ENCODE measurements at regions not wholly inside any gene's neighbourhood (a gene's known extent, or its start where the extent isn't known, plus 50 kb on each side); places are given as distances from the start of the nearest gene placed in this dataset.
A peak's percentile ranks its signal among the peaks of the same experiment; 100 is the strongest.

DNA sequence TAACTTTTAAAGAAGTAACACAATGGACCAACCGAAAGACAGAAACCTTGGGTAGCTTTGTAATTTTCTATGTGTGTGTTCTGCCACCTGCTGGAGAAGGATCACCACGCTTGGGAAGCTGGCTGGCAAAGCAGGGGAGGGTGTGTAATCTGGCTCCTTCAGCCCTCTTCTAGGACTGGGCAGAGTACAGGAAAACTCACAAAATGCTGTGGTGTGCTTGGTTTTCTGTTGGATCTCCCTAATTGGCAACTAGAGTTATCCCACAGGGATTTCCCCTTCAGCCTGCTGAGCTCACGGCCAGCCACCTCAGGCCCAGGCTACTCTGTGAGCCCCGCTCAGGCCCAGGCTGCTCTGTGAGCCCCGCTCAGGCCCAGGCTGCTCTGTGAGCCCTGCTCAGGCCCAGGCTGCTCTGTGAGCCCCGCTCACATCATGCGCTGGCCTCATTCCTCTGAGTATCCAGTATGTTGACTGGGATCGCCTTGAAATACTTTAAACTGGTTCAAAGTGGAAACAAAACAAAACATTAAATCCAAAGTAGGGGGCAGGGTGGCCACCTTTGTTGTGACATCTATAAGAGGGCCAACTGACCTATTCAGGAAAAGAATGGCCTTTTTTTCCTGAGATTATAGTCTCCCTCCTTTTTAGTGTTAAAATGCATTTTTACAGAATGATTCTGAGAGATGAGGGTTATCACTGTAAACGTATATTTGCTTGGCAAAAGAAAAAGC, 52.0 kb upstream of the RNU6-8 start:
- H3K4me1 ChIP-seq (ENCODE audit: control insufficient read depth, insufficient read depth, low read length), result peaks cover 27% of the 10 kb centered on the region
- H3K27ac ChIP-seq (ENCODE audit: low read depth, low read length), result peak overlapping the region; percentile 82
- H3K36me3 ChIP-seq (ENCODE audit: control insufficient read depth, insufficient read depth, low read length), result no peaks in the 10 kb centered on the region
- no peaks in the 10 kb centered on the region for H3K27me3 ChIP-seq (ENCODE audit: control insufficient read depth, insufficient read depth, low read length)
- no peak overlapping the region for H3K4me3 ChIP-seq (ENCODE audit: low read length)
- no peak overlapping the region for H3K9ac ChIP-seq (ENCODE audit: low read length)

- Histone ChIP-seq H3K4me3 (ENCODE audit: low read length) (no peak overlapping the region), H3K4me1 (ENCODE audit: control insufficient read depth, insufficient read depth, low read length) (peaks cover 27% of the 10 kb centered on the region), H3K36me3 (ENCODE audit: control insufficient read depth, insufficient read depth, low read length) (no peaks in the 10 kb centered on the region), H3K9ac (ENCODE audit: low read length) (no peak overlapping the region), H3K27ac (ENCODE audit: low read depth, low read length) (peak overlapping the region; percentile 82), H3K27me3 (ENCODE audit: control insufficient read depth, insufficient read depth, low read length) (no peaks in the 10 kb centered on the region)
These were observed 52.7 kb upstream of the RNU6-8 start for GRCh38 chr14:32255789-32256188.

GRCh38 chr14:32256576-32256975, 53.5 kb upstream of the RNU6-8 start:
- H3K4me1 ChIP-seq (ENCODE audit: control insufficient read depth, insufficient read depth, low read length), result peaks cover 26% of the 10 kb centered on the region
- no peak overlapping the region for H3K9ac ChIP-seq (ENCODE audit: low read length)
- peak overlapping the region; percentile 22 for H3K27ac ChIP-seq (ENCODE audit: low read depth, low read length)
- H3K27me3 ChIP-seq (ENCODE audit: control insufficient read depth, insufficient read depth, low read length), result no peaks in the 10 kb centered on the region
- no peaks in the 10 kb centered on the region for H3K36me3 ChIP-seq (ENCODE audit: control insufficient read depth, insufficient read depth, low read length)
- H3K4me3 ChIP-seq (ENCODE audit: low read length), result no peak overlapping the region

- H3K27ac ChIP-seq (ENCODE audit: low read depth, low read length), result peak overlapping the region; percentile 60
- H3K36me3 ChIP-seq (ENCODE audit: control insufficient read depth, insufficient read depth, low read length), result no peaks in the 10 kb centered on the region
- no peak overlapping the region for H3K4me3 ChIP-seq (ENCODE audit: low read length)
- no peak overlapping the region for H3K9ac ChIP-seq (ENCODE audit: low read length)
- no peaks in the 10 kb centered on the region for H3K27me3 ChIP-seq (ENCODE audit: control insufficient read depth, insufficient read depth, low read length)
- H3K4me1 ChIP-seq (ENCODE audit: control insufficient read depth, insufficient read depth, low read length), result peaks cover 22% of the 10 kb centered on the region
These were observed 55.4 kb upstream of the RNU6-8 start for GRCh38 chr14:32258336-32258993.

GRCh38 chr14:32259368-32260013, 56.4 kb upstream of the RNU6-8 start:
- Histone ChIP-seq H3K36me3 (ENCODE audit: control insufficient read depth, insufficient read depth, low read length) (no peaks in the 10 kb centered on the region), H3K4me3 (ENCODE audit: low read length) (no peak overlapping the region), H3K9ac (ENCODE audit: low read length) (no peak overlapping the region), H3K27me3 (ENCODE audit: control insufficient read depth, insufficient read depth, low read length) (no peaks in the 10 kb centered on the region), H3K27ac (ENCODE audit: low read depth, low read length) (no peak overlapping the region), H3K4me1 (ENCODE audit: control insufficient read depth, insufficient read depth, low read length) (peaks cover 19% of the 10 kb centered on the region)

GRCh38 chr14:32263939-32264567, 61.0 kb upstream of the RNU6-8 start:
- Histone ChIP-seq H3K27ac (ENCODE audit: low read depth, low read length) (no peak overlapping the region), H3K4me1 (ENCODE audit: control insufficient read depth, insufficient read depth, low read length) (peaks cover 2% of the 10 kb centered on the region), H3K9ac (ENCODE audit: low read length) (no peak overlapping the region), H3K4me3 (ENCODE audit: low read length) (no peak overlapping the region), H3K36me3 (ENCODE audit: control insufficient read depth, insufficient read depth, low read length) (no peaks in the 10 kb centered on the region), H3K27me3 (ENCODE audit: control insufficient read depth, insufficient read depth, low read length) (no peaks in the 10 kb centered on the region)

DNA sequence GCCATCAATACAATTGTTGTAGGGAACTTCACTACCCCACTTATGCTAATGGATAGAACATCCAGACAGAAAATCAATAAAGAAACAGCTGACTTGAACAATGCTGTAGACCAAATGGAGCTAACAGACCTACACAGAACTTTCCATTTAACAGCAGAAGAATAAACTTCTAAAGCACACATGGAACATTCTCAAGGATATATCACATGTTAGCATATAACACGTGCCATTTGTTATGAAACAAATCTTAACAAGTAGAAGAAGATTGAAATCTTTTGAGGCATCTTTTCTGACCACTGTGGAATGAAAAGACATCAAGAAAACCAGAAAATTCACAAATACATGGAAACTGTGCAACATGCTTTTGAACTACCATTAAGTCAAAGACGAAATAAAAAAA, 62.5 kb upstream of the RNU6-8 start:
- no peaks in the 10 kb centered on the region for H3K27me3 ChIP-seq (ENCODE audit: control insufficient read depth, insufficient read depth, low read length)
- no peaks in the 10 kb centered on the region for H3K4me1 ChIP-seq (ENCODE audit: control insufficient read depth, insufficient read depth, low read length)
- no peak overlapping the region for H3K27ac ChIP-seq (ENCODE audit: low read depth, low read length)
- no peaks in the 10 kb centered on the region for H3K36me3 ChIP-seq (ENCODE audit: control insufficient read depth, insufficient read depth, low read length)
- no peak overlapping the region for H3K4me3 ChIP-seq (ENCODE audit: low read length)
- H3K9ac ChIP-seq (ENCODE audit: low read length), result no peak overlapping the region

DNA sequence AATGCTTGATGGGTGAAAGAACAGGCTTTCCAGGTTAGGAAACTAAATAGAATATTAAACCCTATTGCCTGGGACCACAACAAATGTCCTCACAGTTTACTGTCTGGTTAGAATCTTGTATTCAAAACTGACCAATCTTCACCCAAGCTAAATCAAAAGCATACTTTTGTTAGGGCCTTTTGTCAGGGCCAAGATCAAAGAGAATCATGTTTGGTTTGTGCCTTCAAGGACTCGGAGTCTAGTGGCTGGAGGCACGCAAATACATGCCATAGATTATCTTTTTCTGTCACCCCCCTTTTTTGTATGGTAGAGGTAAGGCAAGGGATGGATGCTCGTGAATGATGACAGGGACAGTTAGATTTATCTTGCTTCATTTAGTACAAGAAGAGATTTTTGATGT, 51.1 kb upstream of the AKAP6 start:
- H3K9ac ChIP-seq (ENCODE audit: low read length), result no peak overlapping the region
- H3K27me3 ChIP-seq (ENCODE audit: control insufficient read depth, insufficient read depth, low read length), result no peaks in the 10 kb centered on the region
- H3K4me1 ChIP-seq (ENCODE audit: control insufficient read depth, insufficient read depth, low read length), result no peaks in the 10 kb centered on the region
- H3K4me3 ChIP-seq (ENCODE audit: low read length), result no peak overlapping the region
- no peaks in the 10 kb centered on the region for H3K36me3 ChIP-seq (ENCODE audit: control insufficient read depth, insufficient read depth, low read length)
- no peak overlapping the region for H3K27ac ChIP-seq (ENCODE audit: low read depth, low read length)

Data from rectal smooth muscle tissue (tissue), 1 donor.